ENCODE measurements at regions not wholly inside any gene's neighbourhood (a gene's known extent, or its start where the extent isn't known, plus 50 kb on each side); places are given as distances from the start of the nearest gene placed in this dataset.
"Not testable (repeated sequence)": the region's sequence is repeated elsewhere in the genome, so short reads cannot be mapped to it uniquely, and the experiment has no call there.

- Histone ChIP-seq H3K4me1 (ENCODE audit: insufficient read depth, low read length) (no peaks in the 10 kb centered on the region), H3K27me3 (ENCODE audit: low read length) (no peaks in the 10 kb centered on the region), H4K20me1 (ENCODE audit: low read length) (no peaks in the 10 kb centered on the region), H2AFZ (ENCODE audit: low read length) (no peak overlapping the region), H3F3A (ENCODE audit: low read length, unreplicated experiment) (no peaks in the 10 kb centered on the region), H3K27ac (ENCODE audit: low read length) (no peak overlapping the region), H3K9me3 (ENCODE audit: low read length) (peaks cover 36% of the 10 kb centered on the region; the same call in 1 of the 2 replicates), H3K9ac (ENCODE audit: low read length) (no peak overlapping the region), H3K79me2 (ENCODE audit: low read length) (no peaks in the 10 kb centered on the region), H3K4me3 (ENCODE audit: low read length) (no peak overlapping the region), H3K9me2 (replicated peaks; ENCODE audit: low read length) (no peaks in the 10 kb centered on the region), H3K36me3 (ENCODE audit: low read depth, low read length) (no peaks in the 10 kb centered on the region), H3K4me2 (ENCODE audit: low read length) (no peak overlapping the region)
- TF ChIP-seq, protein P1, sequence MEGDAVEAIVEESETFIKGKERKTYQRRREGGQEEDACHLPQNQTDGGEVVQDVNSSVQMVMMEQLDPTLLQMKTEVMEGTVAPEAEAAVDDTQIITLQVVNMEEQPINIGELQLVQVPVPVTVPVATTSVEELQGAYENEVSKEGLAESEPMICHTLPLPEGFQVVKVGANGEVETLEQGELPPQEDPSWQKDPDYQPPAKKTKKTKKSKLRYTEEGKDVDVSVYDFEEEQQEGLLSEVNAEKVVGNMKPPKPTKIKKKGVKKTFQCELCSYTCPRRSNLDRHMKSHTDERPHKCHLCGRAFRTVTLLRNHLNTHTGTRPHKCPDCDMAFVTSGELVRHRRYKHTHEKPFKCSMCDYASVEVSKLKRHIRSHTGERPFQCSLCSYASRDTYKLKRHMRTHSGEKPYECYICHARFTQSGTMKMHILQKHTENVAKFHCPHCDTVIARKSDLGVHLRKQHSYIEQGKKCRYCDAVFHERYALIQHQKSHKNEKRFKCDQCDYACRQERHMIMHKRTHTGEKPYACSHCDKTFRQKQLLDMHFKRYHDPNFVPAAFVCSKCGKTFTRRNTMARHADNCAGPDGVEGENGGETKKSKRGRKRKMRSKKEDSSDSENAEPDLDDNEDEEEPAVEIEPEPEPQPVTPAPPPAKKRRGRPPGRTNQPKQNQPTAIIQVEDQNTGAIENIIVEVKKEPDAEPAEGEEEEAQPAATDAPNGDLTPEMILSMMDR (conservative IDR thresholded peaks at IDR 0.05; ENCODE audit: low read depth, low read length) = no peak
- no peak for TF ChIP-seq EZH2 (IDR thresholded peaks at IDR 0.05; ENCODE audit: low read length, unreplicated experiment)
- no peak for TF ChIP-seq EZH2phosphoT487 (IDR thresholded peaks at IDR 0.05; ENCODE audit: borderline replicate concordance, low read length)
- ATAC-seq (no peak), DNase-seq (no peak)
- CTCF ChIA-PET = no interaction called here
- intact Hi-C loops (cut with micrococcal nuclease) = no loop called here
- POLR2A ChIA-PET (ENCODE audit: unreplicated experiment) = no interaction called here
- no TSS peak for BruUV-seq (replicated peaks)
These were observed 1543.1 kb downstream of the FAM181B start for GRCh38 chr11:81190546-81190945.

GRCh38 chr11:81187033-81187432, 1546.6 kb downstream of the FAM181B start:
- H3K36me3 ChIP-seq (ENCODE audit: low read depth, low read length); H3K9me2 ChIP-seq (replicated peaks; ENCODE audit: low read length); H3F3A ChIP-seq (ENCODE audit: low read length, unreplicated experiment); H3K4me2 ChIP-seq (ENCODE audit: low read length); H3K27ac ChIP-seq (ENCODE audit: low read length); POLR2A ChIA-PET (ENCODE audit: unreplicated experiment); H4K20me1 ChIP-seq (ENCODE audit: low read length); H3K4me1 ChIP-seq (ENCODE audit: insufficient read depth, low read length); CTCF ChIA-PET; H3K27me3 ChIP-seq (ENCODE audit: low read length); H3K4me3 ChIP-seq (ENCODE audit: low read length); H3K79me2 ChIP-seq (ENCODE audit: low read length); H2AFZ ChIP-seq (ENCODE audit: low read length); intact Hi-C loops (cut with micrococcal nuclease); BruUV-seq (replicated peaks); H3K9ac ChIP-seq (ENCODE audit: low read length); ATAC-seq; DNase-seq: not testable (repeated sequence)
- H3K9me3 ChIP-seq (ENCODE audit: low read length) = peaks cover 34% of the 10 kb centered on the region; the same call in 1 of the 2 replicates

GRCh38 chr11:81174646-81175330, 1558.9 kb downstream of the FAM181B start:
- Histone ChIP-seq H3K4me3 (ENCODE audit: low read length) (no peak overlapping the region), H4K20me1 (ENCODE audit: low read length) (no peaks in the 10 kb centered on the region), H3K9me2 (replicated peaks; ENCODE audit: low read length) (no peaks in the 10 kb centered on the region), H3K9ac (ENCODE audit: low read length) (no peak overlapping the region), H3K27me3 (ENCODE audit: low read length) (no peaks in the 10 kb centered on the region), H2AFZ (ENCODE audit: low read length) (no peak overlapping the region), H3K79me2 (ENCODE audit: low read length) (no peaks in the 10 kb centered on the region), H3F3A (ENCODE audit: low read length, unreplicated experiment) (no peaks in the 10 kb centered on the region), H3K27ac (ENCODE audit: low read length) (no peak overlapping the region), H3K36me3 (ENCODE audit: low read depth, low read length) (no peaks in the 10 kb centered on the region), H3K4me2 (ENCODE audit: low read length) (no peak overlapping the region), H3K9me3 (ENCODE audit: low read length) (peaks cover 23% of the 10 kb centered on the region; the same call in 1 of the 2 replicates), H3K4me1 (ENCODE audit: insufficient read depth, low read length) (no peaks in the 10 kb centered on the region)
- TF ChIP-seq EZH2phosphoT487 (IDR thresholded peaks at IDR 0.05; ENCODE audit: borderline replicate concordance, low read length) (no peak), EZH2 (IDR thresholded peaks at IDR 0.05; ENCODE audit: low read length, unreplicated experiment) (no peak)
- TF ChIP-seq, protein P1 (conservative IDR thresholded peaks at IDR 0.05; ENCODE audit: low read depth, low read length) = no peak
- POLR2A ChIA-PET (ENCODE audit: unreplicated experiment) = no interaction called here
- no peak for DNase-seq
- CTCF ChIA-PET = no interaction called here
- no TSS peak for BruUV-seq (replicated peaks)
- ATAC-seq = no peak
- intact Hi-C loops (cut with micrococcal nuclease) = no loop called here

Measured in PC-3 (cell line).